Osteoblast (primary cell): ENCODE measurements at regions not wholly inside any gene's neighbourhood (a gene's known extent, or its start where the extent isn't known, plus 50 kb on each side); places are given as distances from the start of the nearest gene placed in this dataset.

ENCODE experiments used
- DNase-seq: peaks from one replicate; pipeline ENCODE4 v3.0.0; 2011; ENCODE audit warnings: low spot score, mixed read lengths; ENCODE audit not compliant: insufficient read length; ENCODE audit errors: missing footprints
- H2AFZ ChIP-seq: 2 replicates; pipeline ENCODE4 v1.6.0; 2011; ENCODE audit warnings: mild to moderate bottlenecking, low read length
- H3K27ac ChIP-seq: 2 replicates; pipeline ENCODE4 v1.5.1; 2011; ENCODE audit warnings: mild to moderate bottlenecking, low read depth, low read length, moderate library complexity
- H3K27me3 ChIP-seq: 2 replicates; pipeline ENCODE4 v1.6.0; 2012; ENCODE audit warnings: mild to moderate bottlenecking, control low read depth, inconsistent platforms, low read length, moderate library complexity; ENCODE audit not compliant: insufficient read depth
- H3K36me3 ChIP-seq: 2 replicates; pipeline ENCODE4 v1.5.1; 2011; ENCODE audit warnings: mild to moderate bottlenecking, low read length, control low read depth, moderate library complexity; ENCODE audit not compliant: insufficient read depth
- H3K4me1 ChIP-seq: 2 replicates; pipeline ENCODE4 v1.5.1; 2011; ENCODE audit warnings: mild to moderate bottlenecking, low read length, control low read depth, moderate library complexity; ENCODE audit not compliant: insufficient read depth
- H3K4me2 ChIP-seq: 2 replicates; pipeline ENCODE4 v1.6.0; 2011; ENCODE audit warnings: mild to moderate bottlenecking, low read length; ENCODE audit not compliant: insufficient read depth
- H3K4me3 ChIP-seq: fragments of 200-600 bp; sonication (generic); 3 replicates; pipeline ENCODE4 v1.5.1; 2012; ENCODE audit warnings: mild to moderate bottlenecking, low read length, inconsistent platforms; ENCODE audit not compliant: insufficient read depth
- H3K79me2 ChIP-seq: 2 replicates; pipeline ENCODE4 v1.6.0; 2012; ENCODE audit warnings: mild to moderate bottlenecking, low read length, control low read depth, inconsistent platforms; ENCODE audit not compliant: insufficient read depth
- H3K9me3 ChIP-seq: 2 replicates; pipeline ENCODE4 v1.5.1; 2011; ENCODE audit warnings: low read depth, low read length, control low read depth
- H4K20me1 ChIP-seq: 2 replicates; pipeline ENCODE4 v1.6.0; 2012; ENCODE audit warnings: mild to moderate bottlenecking, low read length, control low read depth; ENCODE audit not compliant: insufficient read depth
- CTCF ChIP-seq: IDR thresholded peaks from 2 replicates; pipeline ENCODE4 v1.5.1; 2011; ENCODE audit warnings: mild to moderate bottlenecking, low read depth, low read length, moderate library complexity; ENCODE audit errors: extremely low read depth

- no peak for TF ChIP-seq CTCF
- Histone ChIP-seq H2AFZ (no peak overlapping the region), H4K20me1 (no peaks in the 10 kb centered on the region), H3K36me3 (no peaks in the 10 kb centered on the region), H3K27ac (no peak overlapping the region), H3K4me2 (no peak overlapping the region), H3K4me3 (no peak overlapping the region), H3K4me1 (peaks cover 3% of the 10 kb centered on the region), H3K79me2 (no peaks in the 10 kb centered on the region), H3K9me3 (no peaks in the 10 kb centered on the region), H3K27me3 (no peaks in the 10 kb centered on the region)
- no peak for DNase-seq
Measured at GRCh38 chr14:51436630-51437029, 196.6 kb downstream of the TMX1 start.

- Histone ChIP-seq H3K79me2 (no peaks in the 10 kb centered on the region), H4K20me1 (no peaks in the 10 kb centered on the region), H3K9me3 (no peaks in the 10 kb centered on the region), H2AFZ (no peak overlapping the region), H3K36me3 (no peaks in the 10 kb centered on the region), H3K27me3 (no peaks in the 10 kb centered on the region), H3K4me3 (no peak overlapping the region), H3K27ac (no peak overlapping the region), H3K4me1 (peaks cover 32% of the 10 kb centered on the region), H3K4me2 (no peak overlapping the region)
- no peak for TF ChIP-seq CTCF
- DNase-seq: no peak
Measured at GRCh38 chr14:51439896-51440295, 199.8 kb downstream of the TMX1 start.

- no peaks in the 10 kb centered on the region for H3K9me3 ChIP-seq
- H3K4me3 ChIP-seq: no peak overlapping the region
- no peak overlapping the region for H3K4me2 ChIP-seq
- H3K36me3 ChIP-seq: no peaks in the 10 kb centered on the region
- H3K79me2 ChIP-seq: no peaks in the 10 kb centered on the region
- no peaks in the 10 kb centered on the region for H4K20me1 ChIP-seq
- peaks cover 32% of the 10 kb centered on the region for H3K4me1 ChIP-seq
- DNase-seq: no peak
- H3K27me3 ChIP-seq: no peaks in the 10 kb centered on the region
- TF ChIP-seq CTCF: no peak
- H3K27ac ChIP-seq: no peak overlapping the region
- H2AFZ ChIP-seq: peak overlapping the region; percentile 28
Measured at GRCh38 chr14:51441001-51441400, 201.0 kb downstream of the TMX1 start.

- Histone ChIP-seq H4K20me1 (no peaks in the 10 kb centered on the region), H2AFZ (peak overlapping the region; percentile 52), H3K4me2 (peak overlapping the region; percentile 81), H3K27me3 (no peaks in the 10 kb centered on the region), H3K4me3 (peak overlapping the region; percentile 34), H3K79me2 (no peaks in the 10 kb centered on the region), H3K4me1 (peaks cover 32% of the 10 kb centered on the region), H3K27ac (peak overlapping the region; percentile 86), H3K9me3 (no peaks in the 10 kb centered on the region), H3K36me3 (no peaks in the 10 kb centered on the region)
- no peak for TF ChIP-seq CTCF
- peak; percentile 89 for DNase-seq
Measured at GRCh38 chr14:51442513-51443175, 202.6 kb downstream of the TMX1 start.
